ENCODE measurements at regions not wholly inside any gene's neighbourhood (a gene's known extent, or its start where the extent isn't known, plus 50 kb on each side); places are given as distances from the start of the nearest gene placed in this dataset.

GRCh38 chr4:20403846-20404245 is 152.1 kb downstream of the SLIT2 start:
- no peak for DNase-seq

DNA sequence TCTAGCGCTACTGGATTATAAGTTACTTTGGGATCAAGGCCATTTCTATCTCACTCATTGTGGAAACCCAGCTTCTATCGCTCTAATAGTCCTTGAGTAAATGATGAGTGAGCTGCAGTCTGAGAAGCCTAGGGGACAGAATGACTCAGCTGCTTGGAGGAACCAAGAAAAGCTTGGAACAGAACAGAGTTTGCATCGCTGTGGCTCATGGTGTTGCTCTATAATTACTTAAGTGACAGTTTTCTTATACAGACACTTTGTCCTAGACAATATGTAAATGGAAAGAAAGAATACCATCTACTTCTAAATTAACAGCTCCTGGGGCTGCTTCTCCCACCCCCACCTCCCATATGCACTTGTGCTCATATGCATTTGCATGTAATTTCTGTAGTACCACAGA is 156.9 kb downstream of the SLIT2 start:
- no peak for DNase-seq

DNA sequence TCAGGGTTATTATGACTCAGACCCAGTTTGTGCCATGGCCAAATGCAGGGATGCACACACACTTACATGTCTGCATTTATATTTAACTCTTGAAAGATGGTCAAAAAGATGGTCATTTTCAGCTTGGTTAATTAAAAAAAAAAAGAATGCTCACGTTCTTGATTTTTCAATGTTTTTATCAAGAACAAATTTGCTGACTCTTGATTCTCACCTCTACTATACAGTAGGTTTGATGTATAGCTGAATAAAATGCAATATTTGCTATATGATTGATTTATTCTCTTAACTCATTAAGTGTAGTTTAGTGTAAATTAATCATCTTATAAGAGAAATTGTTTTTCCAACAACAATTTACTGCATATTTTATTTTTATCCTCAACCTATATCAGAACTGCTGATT is 160.4 kb downstream of the SLIT2 start:
- no peak for DNase-seq

DNA sequence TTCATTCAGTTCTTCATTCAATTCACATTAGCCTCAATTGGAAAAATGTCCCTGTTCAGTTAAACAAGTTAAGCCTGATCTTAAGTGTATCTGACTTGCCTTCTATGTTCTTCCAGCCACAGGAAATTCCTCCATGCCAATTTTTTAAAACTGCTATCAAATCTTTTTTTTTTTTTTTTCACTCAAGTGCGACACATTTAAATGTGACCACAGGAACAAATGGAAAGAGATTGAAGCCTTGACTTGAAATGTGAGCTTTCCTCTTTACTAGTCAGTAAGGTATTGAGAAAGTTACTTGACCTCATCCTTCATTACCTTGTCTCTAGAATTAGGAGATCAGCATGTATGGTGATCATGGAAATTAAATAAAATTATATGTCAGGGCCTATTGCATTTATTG is 165.1 kb downstream of the SLIT2 start:
- no peak for DNase-seq

GRCh38 chr4:20418861-20419451 is 167.3 kb downstream of the SLIT2 start:
- no peak for DNase-seq

DNA sequence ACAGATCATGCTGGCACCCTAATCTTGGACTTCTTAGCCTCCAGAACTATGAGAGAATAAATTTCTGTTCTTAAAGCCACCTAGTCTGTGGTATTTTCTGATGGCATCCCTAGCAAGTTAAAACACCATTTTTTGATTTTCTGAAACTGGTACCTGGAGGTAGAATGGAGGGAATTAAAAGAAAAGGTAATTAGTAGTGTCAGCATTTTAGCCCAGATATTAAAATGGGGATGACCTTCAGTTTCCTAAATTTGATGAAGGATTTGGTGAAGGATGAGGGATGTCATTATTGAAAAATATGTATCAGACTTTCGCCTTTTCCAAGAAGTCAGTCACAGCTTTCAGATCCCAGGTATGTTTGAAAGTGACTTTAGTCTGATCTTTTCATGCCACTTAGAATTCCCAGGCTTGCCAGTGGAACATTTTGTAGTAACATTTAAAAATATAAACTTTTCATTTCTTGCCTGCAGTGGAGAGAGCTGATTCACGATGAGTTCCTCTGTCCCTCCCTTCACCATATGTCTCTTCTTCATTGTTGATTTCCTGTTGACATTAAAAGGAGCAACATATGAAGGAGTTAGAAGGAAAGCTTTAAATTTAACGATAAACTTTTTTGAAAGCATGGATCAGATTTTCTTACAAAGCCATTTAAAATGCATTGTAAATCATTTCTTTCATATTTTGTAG is 169.4 kb downstream of the SLIT2 start:
- no peak for DNase-seq

GRCh38 chr4:20421603-20421985 is 169.9 kb downstream of the SLIT2 start:
- DNase-seq, result no peak

- peak; percentile 27 for DNase-seq
These were observed 170.7 kb downstream of the SLIT2 start for GRCh38 chr4:20422398-20422797.

- no peak for DNase-seq
These were observed 171.7 kb downstream of the SLIT2 start for GRCh38 chr4:20423420-20423819.

DNA sequence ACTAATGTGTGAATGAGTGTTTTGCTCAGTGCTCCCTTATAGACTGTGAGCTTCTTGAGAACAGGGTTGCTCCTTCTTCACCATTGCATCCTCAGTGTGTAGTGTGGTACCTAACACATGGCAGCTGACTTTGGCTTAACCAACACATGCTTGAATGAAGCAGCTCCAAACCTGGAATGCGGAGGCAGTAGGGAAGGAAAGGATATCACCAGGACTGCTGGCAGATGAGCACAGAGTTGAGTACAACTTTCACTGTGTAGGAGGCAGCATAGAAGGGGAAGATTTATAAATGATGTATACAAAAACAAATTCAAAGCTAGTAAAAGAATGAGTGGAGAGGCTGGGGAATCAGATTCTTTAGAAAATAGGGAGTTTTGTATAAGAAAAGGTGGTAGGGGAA is 174.3 kb downstream of the SLIT2 start:
- DNase-seq, result no peak

DNA sequence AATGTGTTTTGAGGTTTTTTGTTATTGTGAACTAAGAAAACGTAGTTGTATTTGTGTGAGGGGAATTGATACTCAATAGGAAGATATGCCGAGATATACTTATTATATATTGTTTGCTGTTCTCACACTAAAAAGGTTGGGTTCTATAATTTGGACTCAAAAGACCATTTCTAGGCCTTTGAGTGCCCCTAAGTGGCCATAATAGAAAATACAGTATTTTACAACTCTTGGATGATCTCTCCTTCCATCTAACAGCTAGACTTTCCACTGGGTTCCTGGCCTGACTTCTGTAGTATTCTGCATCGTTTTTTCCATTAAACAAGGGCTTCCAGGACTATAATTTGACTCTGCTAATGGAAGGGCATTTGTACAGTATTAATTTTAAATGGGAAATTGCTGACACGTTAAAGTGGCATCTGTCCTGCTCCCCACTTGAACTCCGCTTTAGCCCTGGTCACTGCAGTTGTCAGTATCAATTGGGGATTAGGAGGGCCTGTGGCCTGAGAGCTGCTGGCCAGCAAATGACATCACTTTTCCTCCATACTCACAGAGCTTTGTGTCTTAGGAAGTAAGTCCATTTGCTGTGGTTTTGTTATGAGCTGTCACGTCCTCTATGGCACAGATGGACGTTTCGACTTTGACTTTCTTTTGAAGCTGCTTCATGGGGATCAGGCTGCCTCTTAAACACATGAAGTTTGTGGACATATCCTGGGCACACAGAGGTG is 176.9 kb downstream of the SLIT2 start:
- DNase-seq, result no peak

GRCh38 chr4:20430259-20430941 is 178.7 kb downstream of the SLIT2 start:
- DNase-seq, result no peak

DNA sequence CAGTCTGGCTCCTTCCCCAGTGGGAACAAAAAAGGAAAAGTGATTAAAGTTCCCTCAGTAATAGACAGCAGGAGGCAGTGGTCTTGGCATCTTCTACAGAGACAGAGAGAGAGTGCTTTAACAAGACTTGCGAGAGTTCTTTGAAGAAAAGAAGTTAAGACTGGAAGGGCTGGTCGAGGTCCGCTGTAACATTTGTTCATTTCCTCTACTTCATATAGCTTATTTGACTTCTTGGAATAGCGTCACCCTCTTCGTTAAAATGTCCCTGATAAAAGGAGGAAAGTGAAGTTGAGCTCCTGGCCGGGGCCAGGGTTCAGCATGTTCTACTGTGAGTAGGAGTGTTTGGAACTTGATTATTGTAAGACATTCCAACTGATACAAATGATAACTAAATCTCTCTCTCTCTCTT is 179.8 kb downstream of the SLIT2 start:
- DNase-seq, result no peak

DNA sequence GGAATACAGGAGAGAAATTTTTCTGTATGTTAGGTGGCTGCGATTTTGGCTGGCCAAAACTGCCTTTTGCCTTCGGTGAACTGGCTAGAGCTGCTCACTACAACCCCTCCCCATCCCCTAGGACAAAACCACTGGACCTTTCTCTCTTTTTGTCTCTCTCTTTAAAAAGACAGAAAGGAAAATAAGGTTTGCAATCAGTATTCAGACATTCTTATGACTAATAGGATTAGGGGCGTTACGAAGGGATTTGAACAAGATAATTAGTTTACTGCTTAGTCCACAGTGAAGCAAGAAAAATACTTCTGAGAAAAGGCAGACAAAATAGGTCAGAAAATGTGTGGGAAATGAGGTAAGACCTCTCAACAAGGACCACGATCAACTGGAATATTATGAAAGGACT is 180.4 kb downstream of the SLIT2 start:
- no peak for DNase-seq

- DNase-seq, result no peak
These were observed 181.5 kb downstream of the SLIT2 start for GRCh38 chr4:20433097-20433705.

GRCh38 chr4:20440170-20440569 is 188.5 kb downstream of the SLIT2 start:
- no peak for DNase-seq

DNA sequence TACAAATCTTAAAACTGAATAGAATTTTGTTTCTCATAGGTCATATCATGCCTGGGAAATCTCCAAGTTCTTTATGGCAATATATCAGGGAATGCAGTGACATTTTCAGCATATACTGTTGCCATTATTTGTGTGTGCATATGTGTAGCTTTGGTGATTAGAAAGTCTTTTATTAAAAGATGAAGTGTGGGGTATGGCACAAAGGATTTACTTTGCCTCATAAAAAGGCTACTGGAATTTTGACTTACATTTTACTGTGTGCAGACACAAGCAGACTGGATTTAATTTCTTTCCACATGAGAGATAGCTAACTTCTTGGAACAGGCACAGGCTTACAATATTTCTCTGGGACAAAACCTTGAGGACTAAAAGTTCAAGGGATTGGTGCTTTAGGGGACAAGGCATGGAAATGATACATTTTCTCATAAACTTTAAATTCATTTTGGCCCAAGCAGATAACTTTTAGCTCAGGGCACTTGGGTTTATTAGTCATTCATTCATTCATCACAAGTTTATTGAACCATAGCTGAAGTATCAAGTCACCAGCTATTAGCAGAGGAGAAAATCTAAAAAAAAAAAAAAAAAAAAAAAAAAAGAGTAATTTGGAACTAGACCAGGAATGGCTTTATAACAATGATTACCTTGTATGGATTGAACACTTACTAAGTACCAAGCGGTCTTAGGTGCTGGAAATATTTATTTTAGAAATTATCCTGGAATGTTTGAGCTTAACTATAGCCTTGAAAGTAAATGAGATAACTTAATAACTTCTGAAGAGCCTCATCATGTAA is 191.5 kb downstream of the SLIT2 start:
- no peak for DNase-seq

DNA sequence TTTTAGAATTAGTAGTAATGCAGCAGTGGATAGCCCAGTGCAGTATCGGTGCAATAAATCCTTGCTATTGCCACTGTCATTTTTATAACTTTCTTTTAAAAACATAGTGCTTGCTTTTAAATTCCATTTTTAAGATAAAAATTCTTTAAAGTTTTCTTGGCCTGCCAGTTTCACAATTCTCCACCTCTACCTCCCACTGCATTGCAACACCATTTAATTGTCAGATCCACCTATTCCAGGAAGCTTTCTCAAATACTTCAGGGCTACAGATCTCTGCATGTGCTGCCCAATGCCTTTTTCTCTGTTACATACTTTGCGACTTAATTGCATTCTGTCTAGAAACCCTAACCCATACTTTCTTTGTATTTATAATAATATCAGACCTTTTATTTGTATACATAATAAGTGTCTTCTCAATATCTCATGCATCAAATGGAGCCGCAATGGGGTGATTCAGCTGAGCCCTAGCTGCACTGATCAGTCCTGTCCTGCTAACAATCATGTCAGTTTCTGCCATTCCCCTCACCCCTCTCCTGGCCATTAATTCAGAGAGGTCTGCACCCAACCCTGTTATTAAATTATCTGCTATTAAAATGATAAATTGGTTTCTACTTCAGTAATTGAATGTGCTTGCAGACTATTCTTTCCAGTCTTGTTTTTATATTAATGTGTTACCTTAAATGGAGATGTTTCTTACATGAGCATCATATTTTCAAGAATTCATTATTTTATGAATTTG is 193.1 kb downstream of the SLIT2 start:
- no peak for DNase-seq

GRCh38 chr4:20445933-20446723 is 194.4 kb downstream of the SLIT2 start:
- no peak for DNase-seq

DNA sequence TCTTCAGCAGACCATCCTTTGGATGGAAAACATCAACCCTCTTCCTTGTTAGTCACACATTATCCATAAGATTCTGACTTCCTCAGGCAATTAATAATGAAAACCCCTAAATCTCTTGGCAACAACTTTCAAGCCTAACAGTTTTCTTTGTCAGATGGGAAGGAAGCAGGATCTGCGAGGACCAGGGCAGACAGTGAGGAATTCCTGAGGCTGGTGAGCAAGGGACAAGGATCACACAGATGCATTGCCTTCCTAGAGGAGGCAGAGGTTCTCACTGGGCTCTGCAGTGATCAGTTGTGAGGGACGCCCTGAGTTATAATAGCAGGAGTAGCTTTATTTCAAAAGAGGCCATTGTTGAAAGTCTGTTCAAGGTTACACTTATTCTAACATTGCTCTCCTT is 195.4 kb downstream of the SLIT2 start:
- DNase-seq, result no peak

- no peak for DNase-seq
These were observed 200.3 kb downstream of the SLIT2 start for GRCh38 chr4:20451986-20452385.
